AG04450 (cell line): ENCODE measurements at regions not wholly inside any gene's neighbourhood (a gene's known extent, or its start where the extent isn't known, plus 50 kb on each side); places are given as distances from the start of the nearest gene placed in this dataset.

ENCODE experiments used
- CTCF ChIA-PET: fragments of 300-600, 350-600 bp; formaldehyde crosslinking; extraction: SDS; loops from one replicate; lab custom pipeline; 2022; ENCODE audit warnings: antibody characterized with exemption, inconsistent platforms; lab: Charles Lee
- POLR2A ChIA-PET: fragments of 350-600 bp; formaldehyde crosslinking; extraction: SDS; loops from one replicate; lab custom pipeline; 2021; ENCODE audit warnings: antibody characterized with exemption, inconsistent platforms; lab: Yijun Ruan, JAX
- DNase-seq: peaks from one replicate; pipeline ENCODE4 v3.0.0-alpha.2; 2011; ENCODE audit warnings: low read depth, low spot score
- H3K27ac ChIP-seq: one replicate; pipeline ENCODE4 v1.5.1; 2012; ENCODE audit warnings: low read depth, low read length, control low read depth
- H3K27me3 ChIP-seq: one replicate; pipeline ENCODE4 v1.6.0; 2012; ENCODE audit warnings: low read length; ENCODE audit not compliant: control insufficient read depth, insufficient read depth
- H3K4me3 ChIP-seq: 2 replicates; pipeline ENCODE4 v1.5.1; 2011; ENCODE audit warnings: mild to moderate bottlenecking, low read depth, low read length, control low read depth
- H3K9me3 ChIP-seq: 2 replicates; pipeline ENCODE4 v1.5.1; 2012; ENCODE audit warnings: low read length; ENCODE audit not compliant: control insufficient read depth, insufficient read depth
- CTCF ChIP-seq: IDR thresholded peaks from 2 replicates; pipeline ENCODE4 v1.5.1; 2011; ENCODE audit warnings: low read depth, low read length, control low read depth, inconsistent platforms

DNA sequence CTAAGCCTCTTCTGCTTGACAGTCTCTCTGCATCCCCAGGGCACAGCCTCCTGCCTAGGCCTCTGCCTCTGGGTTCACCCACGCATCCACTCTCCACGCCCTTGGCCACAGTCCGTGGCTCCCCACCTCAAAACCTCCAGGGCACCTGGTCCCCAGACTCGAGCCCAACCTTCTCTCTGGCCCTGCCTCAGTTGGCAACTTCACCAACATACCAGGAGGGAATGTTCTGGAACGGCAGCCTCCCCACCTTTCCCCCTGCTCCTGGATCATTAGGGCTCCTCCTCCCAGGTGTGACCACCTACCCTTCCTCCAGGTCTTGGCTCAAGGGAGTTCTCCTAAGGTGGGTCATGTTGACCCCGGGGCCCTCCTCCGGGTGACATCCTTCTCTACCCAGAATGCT is 69.1 kb downstream of the SOX1 start:
- ChIA-PET CTCF (no interaction called here), POLR2A (no interaction called here)
- Histone ChIP-seq H3K9me3 (peaks cover 64% of the 10 kb centered on the region), H3K27ac (no peak overlapping the region), H3K27me3 (no peaks in the 10 kb centered on the region), H3K4me3 (no peak overlapping the region)
- TF ChIP-seq CTCF, result no peak
- no peak for DNase-seq

DNA sequence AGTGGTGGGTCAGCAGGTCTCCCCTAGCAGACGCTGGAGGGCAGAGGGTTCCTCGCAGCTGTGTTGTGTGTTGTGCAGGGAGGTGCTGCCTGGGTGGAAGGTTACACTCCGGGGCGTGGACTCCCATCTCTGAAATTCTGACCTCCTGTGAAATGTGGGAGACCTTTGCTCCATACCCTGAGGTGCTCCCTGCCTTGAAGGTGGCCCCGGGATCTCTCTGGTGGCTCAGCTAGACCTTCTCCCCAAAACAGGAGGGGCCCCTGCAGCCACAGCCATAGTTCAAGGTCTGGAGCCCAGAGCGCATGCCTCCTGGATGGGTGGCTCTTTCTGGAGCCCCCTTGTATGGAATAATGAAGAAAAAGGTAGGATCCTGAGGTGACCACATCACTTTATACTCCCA is 70.2 kb downstream of the SOX1 start:
- H3K27me3 ChIP-seq, result no peaks in the 10 kb centered on the region
- no peak for TF ChIP-seq CTCF

GRCh38 chr13:112140366-112140765 is 73.4 kb downstream of the SOX1 start:
- DNase-seq, result no peak
- peaks cover 64% of the 10 kb centered on the region for H3K9me3 ChIP-seq
- no peak overlapping the region for H3K27ac ChIP-seq
- ChIA-PET CTCF (no interaction called here), POLR2A (no interaction called here)
- no peak for TF ChIP-seq CTCF
- H3K4me3 ChIP-seq, result no peak overlapping the region
- H3K27me3 ChIP-seq, result no peaks in the 10 kb centered on the region

More for the DNA sequence above, 70.2 kb downstream of the SOX1 start:
- CTCF ChIA-PET, result no interaction called here
- no peak overlapping the region for H3K4me3 ChIP-seq
- no peak for DNase-seq
- no peak overlapping the region for H3K27ac ChIP-seq
- H3K9me3 ChIP-seq, result peaks cover 63% of the 10 kb centered on the region
- POLR2A ChIA-PET, result no interaction called here

DNA sequence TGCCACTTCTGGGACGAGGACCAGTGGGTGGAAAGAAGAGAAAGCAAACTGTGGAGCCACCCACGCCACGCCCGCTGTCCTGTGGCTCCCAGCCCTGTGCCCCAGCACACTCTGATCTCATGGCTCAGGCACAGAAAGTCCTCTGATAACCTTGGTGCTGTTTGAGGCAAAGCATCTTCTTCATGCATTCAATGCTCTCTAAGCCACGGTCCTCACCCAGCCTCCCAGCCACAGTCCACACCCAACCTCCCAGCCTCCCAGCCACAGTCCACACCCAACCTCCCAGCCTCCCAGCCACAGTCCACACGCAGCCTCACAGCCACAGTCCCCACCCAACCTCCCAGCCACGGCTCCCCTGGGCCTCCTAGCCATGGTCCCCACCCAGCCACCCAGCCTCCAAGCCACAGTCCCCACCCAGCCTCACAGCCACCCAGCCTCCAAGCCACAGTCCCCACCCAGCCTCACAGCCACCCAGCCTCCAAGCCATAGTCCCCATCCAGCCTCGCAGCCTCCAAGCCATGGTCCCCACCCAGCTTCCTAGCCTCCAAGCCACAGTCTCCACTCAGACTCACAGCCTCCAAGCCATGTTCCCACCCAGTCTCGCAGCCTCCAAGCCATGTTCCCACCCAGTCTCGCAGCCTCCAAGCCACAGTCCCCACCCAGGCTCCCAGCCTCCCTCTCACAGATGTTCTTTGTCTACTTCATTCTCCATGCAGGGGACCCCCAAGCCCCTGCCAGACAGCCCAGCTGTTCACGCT is 74.9 kb downstream of the SOX1 start:
- ChIA-PET CTCF (no interaction called here), POLR2A (no interaction called here)
- no peak for TF ChIP-seq CTCF

GRCh38 chr13:112142401-112142930 is 75.5 kb downstream of the SOX1 start:
- no peaks in the 10 kb centered on the region for H3K27me3 ChIP-seq
- H3K27ac ChIP-seq, result no peak overlapping the region
- CTCF ChIA-PET, result no interaction called here
- H3K4me3 ChIP-seq, result no peak overlapping the region
- POLR2A ChIA-PET, result no interaction called here
- TF ChIP-seq CTCF, result no peak
- no peak for DNase-seq
- H3K9me3 ChIP-seq, result peaks cover 60% of the 10 kb centered on the region

More for the DNA sequence above, 74.9 kb downstream of the SOX1 start:
- Histone ChIP-seq H3K27me3 (no peaks in the 10 kb centered on the region), H3K9me3 (peaks cover 65% of the 10 kb centered on the region), H3K27ac (no peak overlapping the region), H3K4me3 (no peak overlapping the region)
- no peak for DNase-seq
